ENCODE measurements at regions not wholly inside any gene's neighbourhood (a gene's known extent, or its start where the extent isn't known, plus 50 kb on each side); places are given as distances from the start of the nearest gene placed in this dataset.

DNA sequence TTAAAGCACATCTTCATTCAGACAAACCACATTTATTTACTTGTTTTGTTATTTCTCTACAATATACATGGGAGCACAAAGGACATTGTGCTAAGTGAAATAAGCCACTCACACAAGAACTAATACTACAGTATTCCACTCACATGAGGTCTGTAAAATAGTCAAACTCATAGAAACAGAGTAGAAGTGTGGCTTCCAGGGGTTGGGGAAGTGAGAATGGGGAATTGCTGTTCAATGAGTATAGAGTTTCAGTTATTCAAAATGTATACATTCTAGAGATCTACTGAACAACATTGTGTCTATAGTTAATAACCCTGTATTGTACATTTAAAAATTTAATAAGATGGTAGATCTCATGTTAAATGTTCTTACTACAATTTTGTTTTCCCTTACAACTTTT lies 88.8 kb downstream of the ATXN7L3B start:
- TF ChIP-seq, protein P1, sequence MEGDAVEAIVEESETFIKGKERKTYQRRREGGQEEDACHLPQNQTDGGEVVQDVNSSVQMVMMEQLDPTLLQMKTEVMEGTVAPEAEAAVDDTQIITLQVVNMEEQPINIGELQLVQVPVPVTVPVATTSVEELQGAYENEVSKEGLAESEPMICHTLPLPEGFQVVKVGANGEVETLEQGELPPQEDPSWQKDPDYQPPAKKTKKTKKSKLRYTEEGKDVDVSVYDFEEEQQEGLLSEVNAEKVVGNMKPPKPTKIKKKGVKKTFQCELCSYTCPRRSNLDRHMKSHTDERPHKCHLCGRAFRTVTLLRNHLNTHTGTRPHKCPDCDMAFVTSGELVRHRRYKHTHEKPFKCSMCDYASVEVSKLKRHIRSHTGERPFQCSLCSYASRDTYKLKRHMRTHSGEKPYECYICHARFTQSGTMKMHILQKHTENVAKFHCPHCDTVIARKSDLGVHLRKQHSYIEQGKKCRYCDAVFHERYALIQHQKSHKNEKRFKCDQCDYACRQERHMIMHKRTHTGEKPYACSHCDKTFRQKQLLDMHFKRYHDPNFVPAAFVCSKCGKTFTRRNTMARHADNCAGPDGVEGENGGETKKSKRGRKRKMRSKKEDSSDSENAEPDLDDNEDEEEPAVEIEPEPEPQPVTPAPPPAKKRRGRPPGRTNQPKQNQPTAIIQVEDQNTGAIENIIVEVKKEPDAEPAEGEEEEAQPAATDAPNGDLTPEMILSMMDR (IDR thresholded peaks at IDR 0.05) = no peak
- TF ChIP-seq POLR2A (IDR thresholded peaks at IDR 0.05) = no peak
